ENCODE measurements at regions not wholly inside any gene's neighbourhood (a gene's known extent, or its start where the extent isn't known, plus 50 kb on each side); places are given as distances from the start of the nearest gene placed in this dataset.
"Not testable (repeated sequence)": the region's sequence is repeated elsewhere in the genome, so short reads cannot be mapped to it uniquely, and the experiment has no call there.

DNA sequence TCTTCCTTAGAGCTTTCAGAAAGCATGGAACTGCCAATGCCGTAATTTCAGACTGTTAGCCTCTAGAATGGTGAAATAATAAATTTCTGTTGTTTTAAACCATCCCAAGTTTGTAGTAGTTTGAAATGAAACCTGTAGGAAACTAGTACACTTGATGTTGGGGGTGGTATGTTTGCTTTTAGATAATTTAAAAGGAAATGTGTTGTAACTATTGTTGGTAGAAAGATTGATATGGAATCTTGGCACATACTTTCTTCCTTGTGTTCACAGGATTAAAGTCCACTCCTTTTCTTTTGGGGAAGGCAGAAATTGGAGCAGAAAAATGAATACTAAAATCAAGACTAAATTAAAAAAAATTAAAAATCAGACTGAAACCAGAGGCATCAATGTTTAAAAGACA lies 66.0 kb upstream of the ARRDC3 start:
- DNase-seq (ENCODE audit: low spot score) (no peak), ATAC-seq (peak; percentile 67)

- DNase-seq (ENCODE audit: low spot score); ATAC-seq: not testable (repeated sequence)
Observed at GRCh38 chr5:91448079-91448478, 65.0 kb upstream of the ARRDC3 start.

- not testable (repeated sequence) for DNase-seq (ENCODE audit: low spot score); ATAC-seq
Observed at GRCh38 chr5:91446880-91447279, 63.8 kb upstream of the ARRDC3 start.

GRCh38 chr5:91443761-91444467 lies 60.8 kb upstream of the ARRDC3 start:
- DNase-seq (ENCODE audit: low spot score) (no peak), ATAC-seq (no peak)

DNA sequence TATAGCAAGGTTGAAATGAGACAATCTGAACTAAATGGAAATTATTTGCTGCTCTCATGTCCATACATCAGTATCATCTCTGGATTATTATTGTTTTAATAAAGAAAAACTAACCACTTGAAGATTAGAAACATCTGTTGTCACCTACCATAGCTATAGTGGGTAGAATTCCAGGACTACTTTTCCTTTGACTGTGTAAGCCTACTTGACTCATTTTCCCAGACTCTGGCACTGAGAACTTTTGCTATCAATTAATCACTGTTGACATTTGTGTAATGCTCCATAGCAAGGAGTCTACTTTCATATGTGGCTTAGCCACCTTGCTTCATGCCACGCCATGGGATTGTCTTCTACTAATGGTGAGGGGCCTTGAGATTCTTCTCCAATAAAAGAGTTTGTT lies 59.9 kb upstream of the ARRDC3 start:
- ATAC-seq (no peak), DNase-seq (ENCODE audit: low spot score) (no peak)

DNA sequence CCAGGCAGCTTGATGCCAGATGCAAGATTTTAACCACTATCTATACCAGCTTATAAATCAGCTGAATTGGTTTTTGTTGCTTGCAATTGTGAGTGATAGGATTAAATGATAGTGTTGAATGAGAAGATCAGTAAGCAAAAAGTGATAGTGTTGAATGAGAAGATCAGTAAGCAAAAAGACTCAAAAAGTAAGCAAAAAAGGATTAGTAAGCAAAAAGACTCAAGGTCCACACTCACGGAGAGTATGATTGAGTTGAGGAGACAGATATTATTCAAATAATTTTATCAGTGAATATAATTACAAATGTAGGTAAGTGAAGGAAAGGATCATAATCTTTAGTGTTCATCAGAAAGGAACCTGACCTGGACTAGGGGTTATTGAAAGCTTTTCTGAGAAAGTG lies 58.0 kb upstream of the ARRDC3 start:
- DNase-seq (ENCODE audit: low spot score) (no peak), ATAC-seq (no peak)

DNA sequence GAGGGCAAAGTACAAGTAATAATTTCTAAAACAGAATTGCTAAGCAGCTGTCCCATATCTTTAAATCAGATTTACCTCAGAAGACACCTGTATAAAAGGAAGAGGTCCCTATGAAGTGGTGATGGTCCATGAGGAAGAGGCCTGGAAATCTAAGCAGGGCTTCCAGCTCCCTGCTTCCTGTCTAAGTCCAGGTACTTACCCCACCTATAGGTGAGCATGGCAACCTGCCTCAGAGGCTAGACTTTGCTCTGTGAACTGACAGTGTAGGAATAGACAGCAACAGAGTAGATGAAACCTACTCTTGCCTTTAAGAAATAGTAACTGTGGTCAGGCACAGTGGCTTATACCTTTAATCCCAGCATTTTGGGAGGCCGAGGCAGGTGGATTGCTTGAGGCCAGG lies 55.8 kb upstream of the ARRDC3 start:
- DNase-seq (ENCODE audit: low spot score) (no peak), ATAC-seq (peak; percentile 53)

DNA sequence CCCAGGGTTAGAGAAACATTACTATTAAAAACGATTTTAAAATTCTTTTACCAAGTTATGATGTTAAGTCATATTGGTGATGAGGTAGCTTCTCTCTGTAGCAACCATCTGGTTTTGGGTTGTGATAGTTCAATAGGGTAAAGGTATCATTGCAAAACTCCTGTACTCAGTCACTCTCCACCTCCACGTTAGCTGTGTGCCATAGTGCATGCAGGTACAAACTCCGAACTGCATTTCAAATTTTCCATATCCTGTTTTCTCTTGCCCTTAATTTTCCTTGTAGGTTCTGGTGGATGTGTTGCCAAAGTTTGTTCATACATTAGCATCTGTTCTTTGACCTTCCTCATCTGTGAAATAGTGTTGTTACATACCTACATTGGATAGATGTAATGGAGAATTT lies 53.1 kb upstream of the ARRDC3 start:
- DNase-seq (ENCODE audit: low spot score) (peak; percentile 66), ATAC-seq (peak; percentile 97)

DNA sequence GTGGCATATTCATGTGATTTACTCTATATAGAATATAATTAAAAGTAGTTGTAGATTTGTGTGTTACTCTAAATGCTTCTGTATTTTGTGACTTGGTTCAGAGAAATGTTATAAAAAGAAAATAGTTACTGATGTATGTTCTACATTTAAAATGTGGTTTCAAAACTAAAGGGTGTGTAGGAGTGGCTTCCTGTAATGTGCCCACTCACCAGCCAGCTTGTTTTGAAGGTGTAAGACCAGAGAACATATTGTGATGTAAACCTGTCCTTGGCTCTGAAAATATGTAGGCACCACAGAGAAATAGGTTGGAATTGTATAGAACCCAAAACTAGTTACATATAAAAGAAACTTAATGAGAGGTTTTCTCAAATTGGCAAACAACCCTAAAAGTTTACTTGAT lies 51.2 kb upstream of the ARRDC3 start:
- ATAC-seq = no peak
- DNase-seq (ENCODE audit: low spot score) = no peak

- DNase-seq (ENCODE audit: low spot score) (no peak), ATAC-seq (no peak)
Observed at GRCh38 chr5:91433861-91434260, 50.7 kb upstream of the ARRDC3 start.
